BJ (cell line): ENCODE measurements at regions not wholly inside any gene's neighbourhood (a gene's known extent, or its start where the extent isn't known, plus 50 kb on each side); places are given as distances from the start of the nearest gene placed in this dataset.

Experiments
- CTCF ChIA-PET: fragments of 350-600 bp; formaldehyde crosslinking; extraction: SDS; loops from one replicate; lab custom pipeline; 2021; ENCODE audit warnings: antibody characterized with exemption, inconsistent platforms; lab: Yijun Ruan, JAX
- POLR2A ChIA-PET: fragments of 300-600 bp; sonication (Branson Sonifier 250); formaldehyde crosslinking; extraction: SDS; loops from one replicate; lab custom pipeline; 2021; ENCODE audit warnings: antibody characterized with exemption; lab: Charles Lee
- DNase-seq: peaks from one replicate; pipeline ENCODE4 v3.0.0-alpha.2; 2011; ENCODE audit warnings: low read depth
- H3K27me3 ChIP-seq: 2 replicates; pipeline ENCODE4 v1.6.0; 2011; ENCODE audit warnings: low read length; ENCODE audit not compliant: control insufficient read depth, insufficient read depth
- H3K36me3 ChIP-seq: 2 replicates; pipeline ENCODE4 v1.5.1; 2011; ENCODE audit warnings: low read length; ENCODE audit not compliant: control insufficient read depth, insufficient read depth
- H3K4me3 ChIP-seq: 2 replicates; pipeline ENCODE4 v1.5.1; 2011; ENCODE audit warnings: low read depth, mild to moderate bottlenecking, control low read depth, low read length
- TF ChIP-seq, protein P1 (sequence below): IDR thresholded peaks from 2 replicates; pipeline ENCODE4 v1.5.1; 2011; ENCODE audit warnings: low read depth, mild to moderate bottlenecking, control low read depth, inconsistent platforms, low read length, moderate library complexity; ENCODE audit not compliant: insufficient read depth

DNA sequence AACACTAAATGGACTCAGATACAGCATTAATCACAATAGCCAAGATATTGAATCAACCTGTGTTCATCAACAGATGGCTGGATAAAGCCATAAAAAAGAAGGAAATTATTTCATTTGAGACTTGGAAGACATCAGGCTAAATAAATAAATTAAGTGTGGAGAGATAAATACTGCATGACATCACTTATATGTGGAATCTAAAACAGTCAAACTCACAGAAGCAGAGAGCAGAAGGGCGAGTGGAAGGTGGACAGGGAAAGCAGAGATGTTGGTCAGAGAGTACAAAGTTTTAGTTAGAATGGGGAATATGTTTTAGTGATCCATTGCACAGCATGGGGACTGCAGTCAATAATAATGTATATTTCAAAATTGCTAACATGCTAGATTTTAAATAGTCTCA, 207.2 kb downstream of the VAPA start:
- POLR2A ChIA-PET: no interaction called here
- H3K36me3 ChIP-seq: no peaks in the 10 kb centered on the region
- no peaks in the 10 kb centered on the region for H3K27me3 ChIP-seq
- no peak overlapping the region for H3K4me3 ChIP-seq
- TF ChIP-seq, protein P1, sequence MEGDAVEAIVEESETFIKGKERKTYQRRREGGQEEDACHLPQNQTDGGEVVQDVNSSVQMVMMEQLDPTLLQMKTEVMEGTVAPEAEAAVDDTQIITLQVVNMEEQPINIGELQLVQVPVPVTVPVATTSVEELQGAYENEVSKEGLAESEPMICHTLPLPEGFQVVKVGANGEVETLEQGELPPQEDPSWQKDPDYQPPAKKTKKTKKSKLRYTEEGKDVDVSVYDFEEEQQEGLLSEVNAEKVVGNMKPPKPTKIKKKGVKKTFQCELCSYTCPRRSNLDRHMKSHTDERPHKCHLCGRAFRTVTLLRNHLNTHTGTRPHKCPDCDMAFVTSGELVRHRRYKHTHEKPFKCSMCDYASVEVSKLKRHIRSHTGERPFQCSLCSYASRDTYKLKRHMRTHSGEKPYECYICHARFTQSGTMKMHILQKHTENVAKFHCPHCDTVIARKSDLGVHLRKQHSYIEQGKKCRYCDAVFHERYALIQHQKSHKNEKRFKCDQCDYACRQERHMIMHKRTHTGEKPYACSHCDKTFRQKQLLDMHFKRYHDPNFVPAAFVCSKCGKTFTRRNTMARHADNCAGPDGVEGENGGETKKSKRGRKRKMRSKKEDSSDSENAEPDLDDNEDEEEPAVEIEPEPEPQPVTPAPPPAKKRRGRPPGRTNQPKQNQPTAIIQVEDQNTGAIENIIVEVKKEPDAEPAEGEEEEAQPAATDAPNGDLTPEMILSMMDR: no peak
- DNase-seq: no peak
- CTCF ChIA-PET: no interaction called here

DNA sequence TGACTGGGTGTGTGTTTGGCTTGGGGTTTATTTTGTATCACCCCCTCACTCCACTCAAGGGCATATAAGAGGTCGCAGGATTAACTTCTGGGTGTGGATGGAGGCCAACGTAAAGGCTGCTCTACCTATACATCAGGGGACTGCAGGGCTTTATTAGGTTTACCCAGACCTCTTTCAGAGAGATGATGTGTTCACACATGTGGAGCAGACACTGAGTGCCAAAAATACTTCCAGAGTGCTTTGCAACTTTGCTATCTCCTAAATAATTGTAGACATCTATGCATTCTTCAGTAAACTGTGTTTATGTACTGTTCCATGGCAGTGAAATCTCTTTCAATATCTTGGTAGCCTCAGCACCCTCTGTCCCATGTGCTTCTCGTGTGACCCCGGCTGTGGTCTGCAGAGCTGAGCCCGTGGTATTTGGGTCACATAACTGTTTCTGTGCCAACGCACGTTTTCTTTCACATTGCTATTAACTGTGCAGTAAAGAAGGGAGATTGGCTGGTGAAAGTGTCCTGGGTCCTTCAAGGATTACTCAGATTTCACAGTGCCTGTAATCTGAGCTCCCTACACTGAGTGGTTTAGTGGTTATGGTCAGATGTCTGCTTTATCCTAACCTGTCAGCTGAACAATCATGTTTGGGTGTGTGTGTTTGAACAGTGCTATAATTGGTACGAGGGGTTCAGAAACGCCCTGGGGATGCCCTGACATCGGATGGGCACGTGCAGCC, 208.1 kb downstream of the VAPA start:
- Histone ChIP-seq H3K4me3 (no peak overlapping the region), H3K36me3 (no peaks in the 10 kb centered on the region), H3K27me3 (no peaks in the 10 kb centered on the region)
- ChIA-PET POLR2A (interaction anchor here (0.6 kb wide), 1 partner anchor 17 kb away, joined by 16 read pairs; no protein-coding TSS in a partner anchor), CTCF (interaction anchor here (0.9 to 1.2 kb wide), 5 partner anchors 64 to 169 kb away, joined by 3 to 4 read pairs (median 3); no protein-coding TSS in a partner anchor)
- DNase-seq: peak; percentile 97
- TF ChIP-seq, protein P1: no peak

DNA sequence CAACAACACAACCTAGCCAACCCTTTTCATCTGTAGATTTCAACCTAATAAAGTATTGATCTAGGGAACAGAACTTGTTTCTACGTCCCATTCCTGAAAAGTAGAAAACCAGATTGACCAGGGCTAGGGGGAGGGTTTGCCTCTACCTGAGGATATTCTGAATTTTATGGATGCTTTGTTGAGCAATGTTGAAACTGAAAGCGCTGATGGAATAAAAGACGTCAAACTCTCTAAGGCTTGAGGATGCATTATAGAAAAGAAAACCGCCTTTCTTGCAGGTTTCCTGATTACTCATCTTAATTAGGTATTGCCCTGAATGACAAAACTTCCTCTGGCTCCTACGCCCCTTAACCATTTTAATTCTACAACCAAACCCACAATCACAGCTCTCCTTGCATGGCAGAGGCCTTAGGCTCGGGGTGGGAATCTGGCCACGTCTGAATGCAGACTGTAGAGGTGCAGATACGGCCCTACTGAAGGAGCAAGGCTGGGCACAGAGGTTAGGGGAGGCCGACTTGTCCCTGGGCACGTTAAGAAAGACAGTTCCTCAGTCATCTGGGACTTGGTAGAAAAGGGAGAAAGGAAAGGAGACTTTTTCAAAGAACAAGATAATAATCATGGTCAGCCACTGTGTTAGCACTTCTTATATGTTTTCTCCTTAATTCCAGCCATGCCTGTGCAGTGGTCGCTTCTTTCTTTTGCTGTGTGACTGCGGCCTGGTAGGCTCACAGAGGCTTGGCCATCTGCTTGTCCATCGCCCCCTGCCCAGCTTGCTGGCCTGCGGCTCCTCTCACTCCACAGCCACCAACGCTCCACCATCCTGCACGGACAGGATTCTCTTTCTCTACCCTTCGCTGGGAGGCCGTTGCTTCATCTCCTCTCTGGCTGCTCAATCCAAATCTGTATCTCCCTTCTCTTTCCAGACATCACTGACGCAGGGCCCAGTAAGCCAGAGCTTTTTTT, 209.5 kb downstream of the VAPA start:
- TF ChIP-seq, protein P1: no peak
- no peak for DNase-seq
- H3K36me3 ChIP-seq: no peaks in the 10 kb centered on the region
- ChIA-PET CTCF (interaction anchor here (0.9 kb wide), 1 partner anchor 151 kb away, joined by 3 read pairs; no protein-coding TSS in a partner anchor), POLR2A (no interaction called here)
- no peak overlapping the region for H3K4me3 ChIP-seq
- H3K27me3 ChIP-seq: no peaks in the 10 kb centered on the region

DNA sequence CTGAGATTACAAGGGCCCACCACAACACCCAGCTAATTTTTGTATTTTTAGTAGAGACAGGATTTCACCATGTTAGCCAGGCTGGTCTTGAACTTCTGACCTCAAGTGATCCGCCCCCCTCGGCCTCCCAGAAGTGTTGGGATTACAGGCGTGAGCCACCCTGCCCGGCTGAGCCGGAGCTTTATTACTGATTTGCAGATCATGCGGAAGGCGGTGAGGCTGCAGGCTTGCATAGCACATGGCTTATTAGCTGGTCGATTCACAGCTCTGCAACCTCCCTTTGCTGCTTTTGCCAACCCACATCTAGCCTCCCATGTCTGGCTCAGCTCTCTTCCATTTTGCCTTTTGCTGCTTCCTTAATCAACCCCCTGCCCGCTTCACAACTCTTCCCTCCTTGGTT, 210.3 kb downstream of the VAPA start:
- H3K4me3 ChIP-seq: no peak overlapping the region
- H3K36me3 ChIP-seq: no peaks in the 10 kb centered on the region
- TF ChIP-seq, protein P1: no peak
- no peaks in the 10 kb centered on the region for H3K27me3 ChIP-seq
- no peak for DNase-seq
- ChIA-PET CTCF (interaction anchor here (0.6 kb wide), 1 partner anchor 424 kb away, joined by 3 read pairs; no protein-coding TSS in a partner anchor), POLR2A (no interaction called here)

DNA sequence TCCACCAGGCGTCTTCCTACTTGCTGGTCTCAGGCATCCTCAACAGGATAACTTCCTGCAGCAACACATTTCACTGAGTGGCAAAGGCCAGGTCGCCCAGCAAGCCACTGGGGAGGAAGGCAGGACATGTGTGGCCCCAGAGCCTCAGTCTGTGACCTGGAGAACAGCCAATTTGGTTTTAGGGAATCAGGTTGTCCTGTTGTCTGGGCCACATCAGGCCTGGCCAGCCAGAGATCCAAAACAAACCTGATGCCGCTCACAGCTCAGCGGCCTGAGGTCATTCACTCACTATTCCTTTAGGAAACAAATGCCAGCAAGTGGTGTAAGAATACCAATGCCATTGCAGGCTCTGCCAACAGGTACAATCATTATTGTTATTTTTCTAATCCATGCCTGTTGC, 210.7 kb downstream of the VAPA start:
- DNase-seq: no peak
- CTCF ChIA-PET: interaction anchor here (0.6 to 2.0 kb wide), 2 partner anchors 15 to 425 kb away, joined by 3 to 5 read pairs; no protein-coding TSS in a partner anchor
- Histone ChIP-seq H3K36me3 (no peaks in the 10 kb centered on the region), H3K4me3 (no peak overlapping the region), H3K27me3 (no peaks in the 10 kb centered on the region)
- POLR2A ChIA-PET: interaction anchor here (0.6 kb wide), 1 partner anchor 352 kb away, joined by 3 read pairs; no protein-coding TSS in a partner anchor
- TF ChIP-seq, protein P1: no peak
